Upper lobe of left lung (tissue), 4 donors: ENCODE measurements at regions not wholly inside any gene's neighbourhood (a gene's known extent, or its start where the extent isn't known, plus 50 kb on each side); places are given as distances from the start of the nearest gene placed in this dataset.

ENCODE experiments used
- POLR2A ChIP-seq, 4 donors: fragments of 450-650 bp; IDR thresholded peaks; one replicate each; pipeline ENCODE4 v1.5.1; 2016 to 2017; ENCODE audit warnings: antibody characterized with exemption in 4 of 4, mild to moderate bottlenecking in 2 of 4
- TF ChIP-seq, protein P1 (sequence below), 6 experiments: fragments of 450-650 bp in 4 of 6; fragments of 200-600 bp in 2 of 6; sonication (generic) in 2 of 6; IDR thresholded peaks; one replicate each; pipeline ENCODE4 v1.5.1; 2016 to 2019; ENCODE audit warnings: antibody characterized with exemption in 6 of 6

DNA sequence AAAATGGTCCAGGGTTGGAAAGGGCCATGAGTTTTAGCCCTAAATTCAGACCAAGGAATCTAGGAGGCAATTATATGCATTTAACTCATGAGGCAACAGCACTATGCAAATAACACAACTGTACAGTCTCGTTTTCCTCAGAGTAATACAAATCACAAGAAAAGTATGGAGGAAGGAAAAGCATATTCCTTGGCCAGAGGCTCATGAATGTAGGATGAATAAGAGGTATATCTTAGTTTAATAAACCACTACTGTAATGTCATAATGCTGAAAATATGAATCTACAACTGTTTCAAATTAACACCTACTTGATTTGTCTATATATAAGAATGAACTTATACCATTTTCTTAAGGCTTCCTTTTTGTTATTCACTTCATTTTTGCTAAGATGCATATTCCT lies 252.5 kb upstream of the TANK start:
- TF ChIP-seq, protein P1, sequence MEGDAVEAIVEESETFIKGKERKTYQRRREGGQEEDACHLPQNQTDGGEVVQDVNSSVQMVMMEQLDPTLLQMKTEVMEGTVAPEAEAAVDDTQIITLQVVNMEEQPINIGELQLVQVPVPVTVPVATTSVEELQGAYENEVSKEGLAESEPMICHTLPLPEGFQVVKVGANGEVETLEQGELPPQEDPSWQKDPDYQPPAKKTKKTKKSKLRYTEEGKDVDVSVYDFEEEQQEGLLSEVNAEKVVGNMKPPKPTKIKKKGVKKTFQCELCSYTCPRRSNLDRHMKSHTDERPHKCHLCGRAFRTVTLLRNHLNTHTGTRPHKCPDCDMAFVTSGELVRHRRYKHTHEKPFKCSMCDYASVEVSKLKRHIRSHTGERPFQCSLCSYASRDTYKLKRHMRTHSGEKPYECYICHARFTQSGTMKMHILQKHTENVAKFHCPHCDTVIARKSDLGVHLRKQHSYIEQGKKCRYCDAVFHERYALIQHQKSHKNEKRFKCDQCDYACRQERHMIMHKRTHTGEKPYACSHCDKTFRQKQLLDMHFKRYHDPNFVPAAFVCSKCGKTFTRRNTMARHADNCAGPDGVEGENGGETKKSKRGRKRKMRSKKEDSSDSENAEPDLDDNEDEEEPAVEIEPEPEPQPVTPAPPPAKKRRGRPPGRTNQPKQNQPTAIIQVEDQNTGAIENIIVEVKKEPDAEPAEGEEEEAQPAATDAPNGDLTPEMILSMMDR (IDR thresholded peaks at IDR 0.05), result no peak
- TF ChIP-seq POLR2A (IDR thresholded peaks at IDR 0.05), result no peak
